ENCODE measurements at regions not wholly inside any gene's neighbourhood (a gene's known extent, or its start where the extent isn't known, plus 50 kb on each side); places are given as distances from the start of the nearest gene placed in this dataset.

GRCh38 chr12:94716339-94716738 lies 66.0 kb upstream of the TMCC3 start:
- DNase-seq (ENCODE audit: low read depth), result no peak

GRCh38 chr12:94714378-94715114 lies 64.2 kb upstream of the TMCC3 start:
- peak; percentile 41 for DNase-seq (ENCODE audit: low read depth)

GRCh38 chr12:94712815-94713515 lies 62.6 kb upstream of the TMCC3 start:
- peak; percentile 8 for DNase-seq (ENCODE audit: low read depth)

- peak; percentile 28 for DNase-seq (ENCODE audit: low read depth)
Observed at GRCh38 chr12:94710933-94711332, 60.6 kb upstream of the TMCC3 start.

- DNase-seq (ENCODE audit: low read depth), result no peak
Observed at GRCh38 chr12:94707892-94708291, 57.5 kb upstream of the TMCC3 start.

GRCh38 chr12:94707036-94707435 lies 56.7 kb upstream of the TMCC3 start:
- DNase-seq (ENCODE audit: low read depth), result no peak

- DNase-seq (ENCODE audit: low read depth), result no peak
Observed at GRCh38 chr12:94706250-94706661, 55.9 kb upstream of the TMCC3 start.

- no peak for DNase-seq (ENCODE audit: low read depth)
Observed at GRCh38 chr12:94705676-94706075, 55.3 kb upstream of the TMCC3 start.

- DNase-seq (ENCODE audit: low read depth), result peak; percentile 15
Observed at GRCh38 chr12:94704452-94705306, 54.3 kb upstream of the TMCC3 start.

GRCh38 chr12:94702696-94703095 lies 52.3 kb upstream of the TMCC3 start:
- no peak for DNase-seq (ENCODE audit: low read depth)

- DNase-seq (ENCODE audit: low read depth), result no peak
Observed at GRCh38 chr12:94701711-94702110, 51.4 kb upstream of the TMCC3 start.

GRCh38 chr12:94700662-94701061 lies 50.3 kb upstream of the TMCC3 start:
- no peak for DNase-seq (ENCODE audit: low read depth)
